ENCODE measurements at regions not wholly inside any gene's neighbourhood (a gene's known extent, or its start where the extent isn't known, plus 50 kb on each side); places are given as distances from the start of the nearest gene placed in this dataset.

GRCh38 chr12:105462831-105463230 lies 132.3 kb downstream of the C12orf75 start:
- Histone ChIP-seq H3K4me2 (no peak overlapping the region), H4K20me1 (no peaks in the 10 kb centered on the region), H3K9ac (no peak overlapping the region), H3K9me3 (replicated peaks in 1 of 11) (peaks cover 0 to 11% (median 5%) of the 10 kb centered on the region in 11 experiments; a peak in 6 of 22 replicates), H3K27me3 (no peaks in the 10 kb centered on the region), H3K27ac (no peak overlapping the region), H3K4me3 (no peak overlapping the region), H3K4me1 (no peaks in the 10 kb centered on the region), H3K36me3 (no peaks in the 10 kb centered on the region)
- TF ChIP-seq Cebpa-rat (IDR thresholded peaks at IDR 0.05) = no peak

DNA sequence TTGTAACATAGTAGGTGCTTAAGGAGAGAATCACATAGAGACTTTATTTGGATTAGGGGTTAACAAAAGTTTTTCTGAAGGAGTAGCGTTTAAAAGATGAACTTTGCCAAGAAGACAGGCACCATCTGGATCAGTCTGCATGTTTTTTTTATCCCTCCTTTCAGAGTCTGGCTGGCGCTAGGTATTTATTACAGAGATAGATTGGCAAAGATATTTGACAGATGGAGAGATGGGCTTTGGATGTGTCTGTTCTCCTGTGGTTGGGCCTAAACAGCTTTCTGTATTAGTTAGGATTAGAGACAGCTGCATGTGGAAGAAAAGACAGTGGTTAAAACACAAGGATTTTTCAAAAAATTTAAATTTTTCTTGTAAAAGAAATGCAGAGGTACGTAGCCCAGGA lies 133.9 kb downstream of the C12orf75 start:
- H4K20me1 ChIP-seq = no peaks in the 10 kb centered on the region
- H3K4me2 ChIP-seq = no peak overlapping the region
- no peak overlapping the region for H3K4me3 ChIP-seq
- H3K36me3 ChIP-seq = no peaks in the 10 kb centered on the region
- no peak overlapping the region for H3K27ac ChIP-seq
- no peak overlapping the region for H3K9ac ChIP-seq
- H3K27me3 ChIP-seq = no peaks in the 10 kb centered on the region
- no peak for TF ChIP-seq Cebpa-rat (IDR thresholded peaks at IDR 0.05)
- H3K9me3 ChIP-seq (replicated peaks in 1 of 11) = 0 out of 22 replicates have a peak, but pooled peaks cover 0 to under 1% (median 0%) of the 10 kb centered on the region in 11 experiments
- H3K4me1 ChIP-seq = no peaks in the 10 kb centered on the region

- H4K20me1 ChIP-seq = no peaks in the 10 kb centered on the region
- no peak for TF ChIP-seq Cebpa-rat (IDR thresholded peaks at IDR 0.05)
- H3K9ac ChIP-seq = no peak overlapping the region
- no peaks in the 10 kb centered on the region for H3K9me3 ChIP-seq (replicated peaks in 1 of 11)
- no peak overlapping the region for H3K4me2 ChIP-seq
- no peaks in the 10 kb centered on the region for H3K36me3 ChIP-seq
- H3K27ac ChIP-seq = no peak overlapping the region
- no peaks in the 10 kb centered on the region for H3K27me3 ChIP-seq
- H3K4me3 ChIP-seq = no peak overlapping the region
- no peaks in the 10 kb centered on the region for H3K4me1 ChIP-seq
Observed at GRCh38 chr12:105466231-105466900, 135.9 kb downstream of the C12orf75 start.

GRCh38 chr12:105466901-105467598 lies 136.6 kb downstream of the C12orf75 start:
- Histone ChIP-seq H3K9ac (no peak overlapping the region), H4K20me1 (no peaks in the 10 kb centered on the region), H3K9me3 (replicated peaks in 1 of 11) (0 out of 22 replicates have a peak, but pooled peaks cover 0 to 4% (median 0%) of the 10 kb centered on the region in 11 experiments), H3K4me1 (no peaks in the 10 kb centered on the region), H3K27me3 (no peaks in the 10 kb centered on the region), H3K27ac (no peak overlapping the region), H3K36me3 (no peaks in the 10 kb centered on the region), H3K4me3 (no peak overlapping the region), H3K4me2 (no peak overlapping the region)
- TF ChIP-seq Cebpa-rat (IDR thresholded peaks at IDR 0.05) = no peak

GRCh38 chr12:105467710-105468366 lies 137.3 kb downstream of the C12orf75 start:
- Histone ChIP-seq H3K4me2 (no peak overlapping the region), H3K4me3 (no peak overlapping the region), H3K4me1 (no peaks in the 10 kb centered on the region), H3K9ac (no peak overlapping the region), H3K9me3 (replicated peaks in 1 of 11) (0 out of 22 replicates have a peak, but pooled peaks cover 0 to 4% (median 0%) of the 10 kb centered on the region in 11 experiments), H3K36me3 (no peaks in the 10 kb centered on the region), H3K27me3 (no peaks in the 10 kb centered on the region), H3K27ac (no peak overlapping the region), H4K20me1 (no peaks in the 10 kb centered on the region)
- no peak for TF ChIP-seq Cebpa-rat (IDR thresholded peaks at IDR 0.05)

- Histone ChIP-seq H4K20me1 (no peaks in the 10 kb centered on the region), H3K27me3 (no peaks in the 10 kb centered on the region), H3K4me3 (no peak overlapping the region), H3K9ac (no peak overlapping the region), H3K4me2 (no peak overlapping the region), H3K4me1 (no peaks in the 10 kb centered on the region), H3K27ac (no peak overlapping the region), H3K36me3 (no peaks in the 10 kb centered on the region), H3K9me3 (replicated peaks in 1 of 11) (0 out of 22 replicates have a peak, but pooled peaks cover 0 to 4% (median 0%) of the 10 kb centered on the region in 11 experiments)
- no peak for TF ChIP-seq Cebpa-rat (IDR thresholded peaks at IDR 0.05)
Observed at GRCh38 chr12:105468464-105468863, 138.0 kb downstream of the C12orf75 start.

DNA sequence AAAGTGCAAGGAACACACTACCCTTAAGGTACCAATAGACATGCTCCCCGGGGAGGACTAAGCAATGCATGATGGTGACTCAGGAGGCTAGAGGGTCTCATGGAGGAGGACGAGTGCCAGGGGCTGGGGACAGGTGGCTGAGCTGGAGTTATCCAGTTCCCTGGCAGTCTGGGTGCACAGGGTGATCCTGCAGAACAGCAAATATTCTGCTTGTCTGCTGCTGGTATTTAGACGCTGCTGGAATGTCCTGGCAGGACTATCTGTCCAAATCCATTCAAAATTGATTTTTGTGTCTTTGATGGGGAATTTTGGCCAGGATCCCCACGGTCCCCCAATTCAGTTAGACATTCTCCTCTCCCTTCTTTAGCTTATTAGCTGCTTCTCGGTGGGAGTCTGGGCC lies 138.7 kb downstream of the C12orf75 start:
- no peak overlapping the region for H3K4me2 ChIP-seq
- TF ChIP-seq Cebpa-rat (IDR thresholded peaks at IDR 0.05) = no peak
- H3K4me3 ChIP-seq = no peak overlapping the region
- no peaks in the 10 kb centered on the region for H3K4me1 ChIP-seq
- no peaks in the 10 kb centered on the region for H3K27me3 ChIP-seq
- H4K20me1 ChIP-seq = no peaks in the 10 kb centered on the region
- H3K9me3 ChIP-seq (replicated peaks in 1 of 11) = 0 out of 22 replicates have a peak, but pooled peaks cover 0 to 4% (median 0%) of the 10 kb centered on the region in 11 experiments
- no peaks in the 10 kb centered on the region for H3K36me3 ChIP-seq
- H3K27ac ChIP-seq = no peak overlapping the region
- no peak overlapping the region for H3K9ac ChIP-seq

DNA sequence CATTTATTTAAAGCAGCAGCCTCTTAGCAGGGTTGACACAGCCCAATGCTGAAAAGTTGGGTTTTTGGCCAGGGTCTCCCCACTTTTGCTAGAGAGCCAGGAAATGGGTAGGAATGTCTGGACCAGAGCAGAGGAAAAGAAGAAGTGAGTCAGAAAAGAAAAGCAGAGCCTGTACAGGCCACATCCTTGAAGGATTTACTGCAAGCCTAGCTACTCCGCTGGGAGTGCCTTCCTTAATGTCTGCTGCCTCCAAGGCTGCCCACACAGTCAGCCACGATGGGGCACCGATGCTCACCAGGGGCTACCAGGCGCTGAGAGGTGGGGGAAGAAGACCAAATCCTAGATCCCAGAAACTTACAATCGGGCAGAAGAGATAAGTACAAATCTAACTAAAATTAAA lies 139.2 kb downstream of the C12orf75 start:
- no peaks in the 10 kb centered on the region for H3K27me3 ChIP-seq
- H3K27ac ChIP-seq = no peak overlapping the region
- H3K4me2 ChIP-seq = no peak overlapping the region
- no peak overlapping the region for H3K4me3 ChIP-seq
- H4K20me1 ChIP-seq = no peaks in the 10 kb centered on the region
- H3K36me3 ChIP-seq = no peaks in the 10 kb centered on the region
- H3K4me1 ChIP-seq = no peaks in the 10 kb centered on the region
- 0 out of 22 replicates have a peak, but pooled peaks cover 0 to 4% (median 0%) of the 10 kb centered on the region in 11 experiments for H3K9me3 ChIP-seq (replicated peaks in 1 of 11)
- no peak overlapping the region for H3K9ac ChIP-seq
- TF ChIP-seq Cebpa-rat (IDR thresholded peaks at IDR 0.05) = no peak

GRCh38 chr12:105470102-105470501 lies 139.6 kb downstream of the C12orf75 start:
- no peak for TF ChIP-seq Cebpa-rat (IDR thresholded peaks at IDR 0.05)
- Histone ChIP-seq H4K20me1 (no peaks in the 10 kb centered on the region), H3K27ac (no peak overlapping the region), H3K9ac (no peak overlapping the region), H3K9me3 (replicated peaks in 1 of 11) (0 out of 22 replicates have a peak, but pooled peaks cover 0 to 4% (median 0%) of the 10 kb centered on the region in 11 experiments), H3K27me3 (no peaks in the 10 kb centered on the region), H3K4me3 (no peak overlapping the region), H3K4me1 (no peaks in the 10 kb centered on the region), H3K36me3 (no peaks in the 10 kb centered on the region), H3K4me2 (no peak overlapping the region)

All from BLaER1 treated with 17β-estradiol and CSF1 and Interleukin-3, amounts not matched to agents 10 nM and 100 nM (cell line).